GM12892 (cell line): ENCODE measurements at regions not wholly inside any gene's neighbourhood (a gene's known extent, or its start where the extent isn't known, plus 50 kb on each side); places are given as distances from the start of the nearest gene placed in this dataset.

Experiments
- POLR2AphosphoS5 ChIP-seq: IDR thresholded peaks from 2 replicates; pipeline ENCODE4 v1.6.1; 2011; ENCODE audit warnings: low read depth, low read length, control low read depth
- TAF1 ChIP-seq: IDR thresholded peaks from 2 replicates; pipeline ENCODE4 v1.6.1; 2011; ENCODE audit warnings: low read depth, mild to moderate bottlenecking, control low read depth, low read length, borderline replicate concordance

DNA sequence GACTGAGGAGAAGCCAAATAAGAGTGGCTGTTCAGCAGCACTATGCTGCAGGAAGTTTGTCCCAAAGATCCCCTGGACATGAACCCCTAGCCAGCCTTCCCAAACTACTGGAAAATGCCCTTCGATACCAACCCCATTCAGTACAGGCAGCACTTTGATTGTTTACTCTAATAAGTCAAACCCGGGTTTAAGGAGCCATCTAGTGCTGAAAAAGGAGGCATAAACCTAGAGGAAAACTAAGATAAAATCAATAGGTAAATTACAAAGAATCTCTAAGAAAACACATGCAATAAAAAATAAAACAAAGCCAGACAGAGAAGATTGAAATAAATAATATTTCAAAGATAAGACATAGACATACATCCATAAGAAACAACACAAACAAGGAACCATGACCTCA lies 771.6 kb downstream of the RPS29 start:
- TF ChIP-seq TAF1: no peak
- TF ChIP-seq POLR2AphosphoS5: no peak
